SK-N-SH (cell line): ENCODE measurements at regions not wholly inside any gene's neighbourhood (a gene's known extent, or its start where the extent isn't known, plus 50 kb on each side); places are given as distances from the start of the nearest gene placed in this dataset.

Experiments
- JUND ChIP-seq: IDR thresholded peaks from 2 replicates; pipeline ENCODE4 v1.4.0; 2012
- POLR2AphosphoS5 ChIP-seq: IDR thresholded peaks from 2 replicates; pipeline ENCODE4 v1.6.1; 2012; ENCODE audit warnings: low read depth, low read length
- TF ChIP-seq, protein P1 (sequence below): fragments of 200-600 bp; sonication (generic); IDR thresholded peaks from 2 replicates; pipeline ENCODE4 v1.6.1; 2017; ENCODE audit warnings: antibody characterized with exemption, mild to moderate bottlenecking, moderate library complexity

- TF ChIP-seq, protein P1, sequence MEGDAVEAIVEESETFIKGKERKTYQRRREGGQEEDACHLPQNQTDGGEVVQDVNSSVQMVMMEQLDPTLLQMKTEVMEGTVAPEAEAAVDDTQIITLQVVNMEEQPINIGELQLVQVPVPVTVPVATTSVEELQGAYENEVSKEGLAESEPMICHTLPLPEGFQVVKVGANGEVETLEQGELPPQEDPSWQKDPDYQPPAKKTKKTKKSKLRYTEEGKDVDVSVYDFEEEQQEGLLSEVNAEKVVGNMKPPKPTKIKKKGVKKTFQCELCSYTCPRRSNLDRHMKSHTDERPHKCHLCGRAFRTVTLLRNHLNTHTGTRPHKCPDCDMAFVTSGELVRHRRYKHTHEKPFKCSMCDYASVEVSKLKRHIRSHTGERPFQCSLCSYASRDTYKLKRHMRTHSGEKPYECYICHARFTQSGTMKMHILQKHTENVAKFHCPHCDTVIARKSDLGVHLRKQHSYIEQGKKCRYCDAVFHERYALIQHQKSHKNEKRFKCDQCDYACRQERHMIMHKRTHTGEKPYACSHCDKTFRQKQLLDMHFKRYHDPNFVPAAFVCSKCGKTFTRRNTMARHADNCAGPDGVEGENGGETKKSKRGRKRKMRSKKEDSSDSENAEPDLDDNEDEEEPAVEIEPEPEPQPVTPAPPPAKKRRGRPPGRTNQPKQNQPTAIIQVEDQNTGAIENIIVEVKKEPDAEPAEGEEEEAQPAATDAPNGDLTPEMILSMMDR, result no peak
- TF ChIP-seq POLR2AphosphoS5 (no peak), JUND (no peak)
Measured at GRCh38 chr18:78704971-78705461, 274.6 kb upstream of the SALL3 start.
